Esophagus squamous epithelium (tissue), 5 donors: ENCODE measurements at regions not wholly inside any gene's neighbourhood (a gene's known extent, or its start where the extent isn't known, plus 50 kb on each side); places are given as distances from the start of the nearest gene placed in this dataset.

Experiments used
- DNase-seq: peaks from one replicate; lab custom pipeline; 2025; lab: John Stamatoyannopoulos, UW
- H3K27ac ChIP-seq, 4 donors: fragments of 200-600 bp; sonication (generic); one replicate each; pipeline ENCODE4 v1.5.1; 2016 to 2019; ENCODE audit warnings: mild to moderate bottlenecking in 1 of 4
- H3K27me3 ChIP-seq, 4 donors: fragments of 200-600 bp; sonication (generic); 1 replicate in 3 of 4; 2 replicates in 1 of 4; pipeline versions ENCODE4 v1.5.1 to v1.6.0; 2017 to 2021; ENCODE audit warnings: antibody characterized with exemption in 1 of 4
- H3K36me3 ChIP-seq, 3 donors: fragments of 200-600 bp; sonication (generic); one replicate each; pipeline ENCODE4 v1.5.1; 2016 to 2019
- H3K4me1 ChIP-seq, 3 donors: fragments of 200-600 bp; sonication (generic); one replicate each; pipeline ENCODE4 v1.5.1; 2017 to 2019
- H3K4me3 ChIP-seq, 4 donors: fragments of 200-600 bp; sonication (generic); 1 replicate in 3 of 4; 2 replicates in 1 of 4; pipeline ENCODE4 v1.5.1; 2016 to 2019; ENCODE audit warnings: mild to moderate bottlenecking in 2 of 4, moderate library complexity in 1 of 4
- H3K9me3 ChIP-seq, 3 donors: fragments of 200-600 bp; sonication (generic); one replicate each; pipeline ENCODE4 v1.5.1; 2016 to 2019
- POLR2A ChIP-seq, 4 donors: fragments of 450-650 bp; IDR thresholded peaks; one replicate each; pipeline ENCODE4 v1.6.1; 2017; ENCODE audit warnings: antibody characterized with exemption in 4 of 4, mild to moderate bottlenecking in 4 of 4, moderate library complexity in 3 of 4
- WGBS, 2 donors: methylation state at CpG; one replicate each; pipeline ENCODE4 v1.1.5; 2018; 5-methylcytosine and 5-hydroxymethylcytosine counted together
- intact Hi-C: fragments of 100-400 bp; cut with DNase I; formaldehyde crosslinking; loops from one replicate; pipeline ENCODE4 v1.15.0; 2022
- TF ChIP-seq, protein P1 (sequence below), 6 experiments: fragments of 450-650 bp in 4 of 6; fragments of 200-600 bp in 2 of 6; sonication (generic) in 2 of 6; IDR thresholded peaks; one replicate each; pipeline ENCODE4 v1.5.1; 2016 to 2019; ENCODE audit warnings: antibody characterized with exemption in 6 of 6, mild to moderate bottlenecking in 4 of 6, moderate library complexity in 4 of 6
- donor health status: DM: yes; HTN: yes; CAD: no.

DNA sequence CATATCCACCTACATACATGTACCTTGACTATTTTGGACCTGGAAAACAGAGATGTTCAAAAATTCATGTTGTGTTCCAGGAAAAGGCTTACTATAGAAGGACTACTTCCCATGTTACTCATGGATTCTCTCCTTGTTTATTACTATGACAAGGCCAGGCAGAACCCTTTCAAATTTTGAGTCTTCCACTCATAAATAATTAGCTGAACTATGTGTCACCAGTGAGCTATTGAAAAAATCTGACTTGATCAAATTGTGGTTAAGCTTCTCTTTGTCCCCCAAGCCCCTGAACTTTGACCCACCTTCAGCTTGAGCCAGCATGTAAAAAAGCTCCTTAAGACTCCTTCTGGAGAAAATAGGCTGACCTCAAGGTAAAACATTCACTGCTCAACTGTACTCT lies 1142.8 kb upstream of the EYS start:
- intact Hi-C loops = no loop called here
- Histone ChIP-seq H3K4me3 (no peak overlapping the region), H3K36me3 (no peaks in the 10 kb centered on the region), H3K27me3 (no peaks in the 10 kb centered on the region), H3K27ac (no peak overlapping the region), H3K9me3 (no peaks in the 10 kb centered on the region), H3K4me1 (no peaks in the 10 kb centered on the region)
- DNase-seq = no peak
- no peak for TF ChIP-seq POLR2A (IDR thresholded peaks at IDR 0.05)
- TF ChIP-seq, protein P1, sequence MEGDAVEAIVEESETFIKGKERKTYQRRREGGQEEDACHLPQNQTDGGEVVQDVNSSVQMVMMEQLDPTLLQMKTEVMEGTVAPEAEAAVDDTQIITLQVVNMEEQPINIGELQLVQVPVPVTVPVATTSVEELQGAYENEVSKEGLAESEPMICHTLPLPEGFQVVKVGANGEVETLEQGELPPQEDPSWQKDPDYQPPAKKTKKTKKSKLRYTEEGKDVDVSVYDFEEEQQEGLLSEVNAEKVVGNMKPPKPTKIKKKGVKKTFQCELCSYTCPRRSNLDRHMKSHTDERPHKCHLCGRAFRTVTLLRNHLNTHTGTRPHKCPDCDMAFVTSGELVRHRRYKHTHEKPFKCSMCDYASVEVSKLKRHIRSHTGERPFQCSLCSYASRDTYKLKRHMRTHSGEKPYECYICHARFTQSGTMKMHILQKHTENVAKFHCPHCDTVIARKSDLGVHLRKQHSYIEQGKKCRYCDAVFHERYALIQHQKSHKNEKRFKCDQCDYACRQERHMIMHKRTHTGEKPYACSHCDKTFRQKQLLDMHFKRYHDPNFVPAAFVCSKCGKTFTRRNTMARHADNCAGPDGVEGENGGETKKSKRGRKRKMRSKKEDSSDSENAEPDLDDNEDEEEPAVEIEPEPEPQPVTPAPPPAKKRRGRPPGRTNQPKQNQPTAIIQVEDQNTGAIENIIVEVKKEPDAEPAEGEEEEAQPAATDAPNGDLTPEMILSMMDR (IDR thresholded peaks at IDR 0.05) = no peak

DNA sequence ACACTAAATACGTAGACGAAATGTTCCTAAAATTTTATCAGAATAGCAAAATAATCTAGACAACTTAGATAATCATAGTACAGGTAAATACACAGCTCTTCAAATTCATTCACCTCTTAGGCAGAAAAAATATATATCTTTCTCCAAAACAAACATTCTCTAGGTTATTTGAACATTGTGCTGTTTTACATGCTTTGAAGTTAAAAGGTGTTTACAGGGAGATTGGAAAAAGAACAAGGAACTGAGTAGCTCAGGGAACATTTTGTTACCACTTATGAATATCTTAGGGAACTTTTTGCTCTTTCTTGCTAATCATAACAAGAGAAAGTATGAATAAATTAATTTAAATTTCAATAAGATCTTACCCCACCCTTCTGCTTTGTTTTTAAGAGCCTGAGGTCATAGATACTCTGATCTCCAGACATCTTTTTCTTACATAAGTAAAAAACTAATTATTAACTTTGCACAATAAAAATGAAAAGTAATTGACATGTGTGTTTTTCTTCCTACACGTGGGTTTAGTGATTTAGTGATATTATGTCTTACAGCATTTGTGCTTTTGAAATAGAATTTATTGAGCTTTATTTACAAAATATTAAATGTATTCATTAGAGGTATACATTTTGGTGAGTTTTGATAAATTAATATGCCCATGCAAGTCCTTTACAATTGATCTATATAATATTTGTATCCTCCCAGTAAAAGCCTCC lies 1141.4 kb upstream of the EYS start:
- DNase-seq = no peak
- no peak for TF ChIP-seq POLR2A (IDR thresholded peaks at IDR 0.05)
- TF ChIP-seq, protein P1 (IDR thresholded peaks at IDR 0.05) = no peak
- no peaks in the 10 kb centered on the region for H3K27me3 ChIP-seq
- H3K9me3 ChIP-seq = no peaks in the 10 kb centered on the region
- intact Hi-C loops = no loop called here
- H3K4me1 ChIP-seq = no peaks in the 10 kb centered on the region
- 45 to 62% methylated on average over 3 of the region's 3 CpGs for WGBS, 2 donors
- no peak overlapping the region for H3K4me3 ChIP-seq
- H3K36me3 ChIP-seq = no peaks in the 10 kb centered on the region
- H3K27ac ChIP-seq = no peak overlapping the region

DNA sequence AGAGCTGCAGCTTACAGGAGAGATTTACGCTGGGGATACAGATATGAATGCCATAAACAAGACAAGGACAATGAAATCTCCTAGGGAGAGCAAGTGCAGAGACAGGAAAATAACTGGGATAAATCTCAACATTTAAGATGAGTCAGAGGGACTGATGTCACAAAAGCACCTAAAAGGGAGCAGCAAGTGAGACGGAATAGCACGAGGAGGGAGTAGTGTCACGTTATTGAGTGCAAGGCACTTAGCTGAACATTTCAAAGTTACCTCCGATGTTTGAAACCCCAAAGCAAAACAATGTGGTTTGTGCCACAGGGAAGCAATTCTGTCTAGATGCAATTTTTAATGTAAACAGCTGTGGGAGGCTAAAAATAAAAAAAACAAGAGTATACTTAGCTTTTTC lies 1131.7 kb upstream of the EYS start:
- no peak for TF ChIP-seq POLR2A (IDR thresholded peaks at IDR 0.05)
- TF ChIP-seq, protein P1 (IDR thresholded peaks at IDR 0.05) = no peak
- Histone ChIP-seq H3K36me3 (no peaks in the 10 kb centered on the region), H3K27me3 (no peaks in the 10 kb centered on the region), H3K27ac (no peak overlapping the region), H3K4me1 (no peaks in the 10 kb centered on the region), H3K9me3 (peaks cover 0 to 5% (median 0%) of the 10 kb centered on the region in 3 donors), H3K4me3 (no peak overlapping the region)
- intact Hi-C loops = no loop called here
- 63 to 71% methylated on average over 5 of the region's 5 CpGs for WGBS, 2 donors
- no peak for DNase-seq

DNA sequence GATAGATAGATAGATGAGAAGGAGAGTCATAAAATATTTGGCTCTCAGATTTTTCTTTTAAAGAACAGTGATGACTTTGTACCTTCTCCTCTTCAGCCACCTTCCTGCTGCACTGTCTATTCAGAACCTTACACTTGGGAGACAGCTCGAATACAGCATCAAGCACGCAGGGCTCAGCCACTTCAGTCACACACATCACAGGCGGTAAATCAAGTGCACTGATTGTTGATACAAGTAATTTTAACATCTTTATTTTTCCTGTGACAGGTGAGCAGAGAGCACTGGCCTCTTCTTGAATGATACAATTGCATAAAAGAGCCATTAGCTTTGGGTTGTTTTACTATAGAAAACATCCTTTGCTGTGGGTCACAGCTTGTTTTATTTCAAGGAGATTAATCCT lies 1118.5 kb upstream of the EYS start:
- no peaks in the 10 kb centered on the region for H3K36me3 ChIP-seq
- no peak overlapping the region for H3K4me3 ChIP-seq
- intact Hi-C loops = no loop called here
- H3K9me3 ChIP-seq = no peaks in the 10 kb centered on the region
- no peak for DNase-seq
- no peaks in the 10 kb centered on the region for H3K4me1 ChIP-seq
- no peak overlapping the region for H3K27ac ChIP-seq
- no peaks in the 10 kb centered on the region for H3K27me3 ChIP-seq
- TF ChIP-seq, protein P1 (IDR thresholded peaks at IDR 0.05) = no peak
- TF ChIP-seq POLR2A (IDR thresholded peaks at IDR 0.05) = no peak
- WGBS, 2 donors = 55 to 61% methylated on average over 3 of the region's 3 CpGs

DNA sequence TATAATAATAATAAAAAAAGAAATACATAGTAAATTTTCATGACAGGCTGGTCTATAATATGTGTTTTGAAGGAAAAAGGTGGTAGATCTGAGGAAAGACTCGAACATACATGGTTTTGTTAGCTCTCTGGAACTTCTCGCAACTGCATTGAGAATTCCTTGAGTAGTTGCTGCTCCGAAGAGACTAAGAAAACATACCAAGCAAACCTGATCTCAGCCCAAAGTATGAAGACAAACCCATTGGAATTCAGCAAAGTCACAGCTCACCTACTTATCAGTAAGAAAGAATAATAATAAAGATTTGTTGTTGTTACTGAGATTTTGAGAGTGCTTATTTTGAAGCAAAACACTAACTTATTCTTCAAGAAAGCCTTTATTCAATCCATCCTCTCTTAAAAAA lies 1107.1 kb upstream of the EYS start:
- Histone ChIP-seq H3K27ac (no peak overlapping the region), H3K4me3 (no peak overlapping the region), H3K4me1 (no peaks in the 10 kb centered on the region), H3K36me3 (no peaks in the 10 kb centered on the region), H3K27me3 (no peaks in the 10 kb centered on the region), H3K9me3 (no peaks in the 10 kb centered on the region)
- 49 to 60% methylated on average over 3 of the region's 3 CpGs for WGBS, 2 donors
- no peak for DNase-seq
- TF ChIP-seq, protein P1 (IDR thresholded peaks at IDR 0.05) = no peak
- intact Hi-C loops = no loop called here
